HG03439 (cell line): ENCODE measurements at regions not wholly inside any gene's neighbourhood (a gene's known extent, or its start where the extent isn't known, plus 50 kb on each side); places are given as distances from the start of the nearest gene placed in this dataset.

Experiments used
- ATAC-seq: cut with Tn5 transposase; IDR thresholded peaks from one replicate; pipeline ENCODE4 v1.9.1; 2021; ENCODE audit warnings: mild to moderate bottlenecking, moderate library complexity; ENCODE audit not compliant: unreplicated experiment

DNA sequence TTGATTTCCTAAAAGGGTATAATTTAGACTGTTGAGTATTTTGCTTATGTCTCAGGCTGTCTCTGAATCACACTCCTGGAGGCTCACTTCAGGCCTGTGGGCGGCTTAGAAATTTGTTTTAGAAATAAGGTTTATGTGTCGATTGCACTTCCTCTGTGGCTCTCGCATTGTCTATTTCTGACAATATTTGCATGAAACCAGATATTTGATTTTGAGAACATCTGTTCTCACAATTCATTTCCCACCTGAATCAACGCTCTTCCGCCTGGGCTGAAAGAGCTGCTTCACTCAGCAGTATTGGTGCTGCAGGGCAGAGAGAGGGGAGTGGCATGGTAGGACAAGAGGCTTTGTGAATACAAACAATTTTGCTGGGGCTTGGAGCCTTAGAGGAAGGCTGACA lies 262.0 kb downstream of the ADRA2A start:
- ATAC-seq = peak; percentile 93

GRCh38 chr10:111344804-111345203 lies 268.0 kb downstream of the ADRA2A start:
- ATAC-seq = peak; percentile 69

GRCh38 chr10:111347386-111348013 lies 270.7 kb downstream of the ADRA2A start:
- ATAC-seq = no peak

DNA sequence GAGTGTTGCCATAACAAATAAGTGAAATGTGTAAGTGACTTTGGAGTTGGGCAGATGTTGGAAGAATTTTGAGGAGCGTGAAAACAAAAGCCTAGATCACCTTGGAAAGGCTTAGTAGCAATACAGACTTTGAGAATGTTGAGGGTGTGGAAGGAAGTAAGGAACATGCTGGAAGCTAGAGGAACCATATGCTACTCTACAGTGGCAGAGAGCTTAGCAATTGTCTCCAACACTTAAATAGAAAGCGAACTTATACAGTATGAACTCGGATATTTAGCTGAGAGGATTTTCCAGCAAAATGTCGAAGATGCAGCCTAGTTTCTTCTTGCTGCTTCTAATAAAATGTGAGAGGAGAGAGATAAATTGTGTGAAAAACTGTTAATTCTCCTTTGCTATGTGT lies 271.2 kb downstream of the ADRA2A start:
- no peak for ATAC-seq

GRCh38 chr10:111354859-111355258 lies 278.0 kb downstream of the ADRA2A start:
- no peak for ATAC-seq

DNA sequence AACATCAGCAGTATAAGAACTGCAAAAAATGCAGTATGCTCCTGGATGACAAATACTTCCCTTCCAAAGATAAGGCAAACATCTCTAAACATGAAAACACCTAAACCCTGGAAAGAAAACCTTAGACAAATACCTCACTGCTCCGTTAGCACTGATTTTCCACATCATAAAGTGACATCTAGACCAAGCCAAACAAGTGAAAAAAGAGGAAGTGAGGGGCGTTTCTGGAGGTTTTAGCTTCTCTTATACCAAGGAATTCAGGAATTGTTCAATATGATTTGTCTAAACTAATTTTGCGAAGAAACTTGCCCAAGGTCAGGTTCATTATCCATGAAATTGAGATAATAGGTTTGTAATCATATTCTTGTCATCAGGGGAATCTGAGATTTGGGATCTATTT lies 279.7 kb downstream of the ADRA2A start:
- ATAC-seq = no peak

DNA sequence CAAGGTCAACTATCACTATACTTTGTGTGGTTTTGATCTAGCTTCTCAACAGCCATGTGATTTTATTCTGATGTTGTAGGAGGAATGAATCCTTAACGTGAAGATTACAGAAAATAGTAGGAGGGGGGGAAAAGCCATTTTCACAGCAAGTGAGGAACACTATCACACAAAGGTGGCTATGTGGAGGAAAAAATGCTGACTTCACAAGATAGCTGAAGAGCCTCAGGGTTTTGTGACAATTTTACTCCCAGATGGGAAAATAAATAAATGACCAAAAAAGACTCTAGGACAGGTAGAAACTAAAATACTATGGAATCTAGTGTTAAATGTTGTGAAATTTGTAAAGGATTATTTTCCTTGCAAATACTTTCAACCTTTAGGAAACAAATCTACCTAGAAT lies 281.0 kb downstream of the ADRA2A start:
- ATAC-seq = no peak

GRCh38 chr10:111360260-111360925 lies 283.6 kb downstream of the ADRA2A start:
- peak; percentile 96 for ATAC-seq

- no peak for ATAC-seq
Observed at GRCh38 chr10:111367531-111367930, 290.7 kb downstream of the ADRA2A start.

DNA sequence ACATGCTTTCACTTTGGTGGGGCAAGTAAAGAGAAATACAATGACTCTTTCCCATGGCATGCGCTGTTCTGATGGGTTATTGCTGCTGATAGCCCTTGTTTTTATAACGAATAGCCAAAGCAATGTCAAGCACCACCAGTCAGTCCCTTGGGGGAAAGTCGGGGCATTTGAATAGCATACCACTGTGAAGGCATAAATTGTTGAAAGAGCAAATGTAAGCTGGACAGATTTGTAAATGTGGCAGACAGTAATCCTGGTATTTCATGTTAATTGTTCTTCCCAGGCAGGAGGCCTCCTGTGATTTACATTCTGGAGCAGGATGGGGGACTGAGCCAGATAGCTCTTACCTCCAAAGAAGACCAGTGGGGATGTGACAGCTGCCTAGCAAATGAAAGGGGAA lies 293.3 kb downstream of the ADRA2A start:
- no peak for ATAC-seq

DNA sequence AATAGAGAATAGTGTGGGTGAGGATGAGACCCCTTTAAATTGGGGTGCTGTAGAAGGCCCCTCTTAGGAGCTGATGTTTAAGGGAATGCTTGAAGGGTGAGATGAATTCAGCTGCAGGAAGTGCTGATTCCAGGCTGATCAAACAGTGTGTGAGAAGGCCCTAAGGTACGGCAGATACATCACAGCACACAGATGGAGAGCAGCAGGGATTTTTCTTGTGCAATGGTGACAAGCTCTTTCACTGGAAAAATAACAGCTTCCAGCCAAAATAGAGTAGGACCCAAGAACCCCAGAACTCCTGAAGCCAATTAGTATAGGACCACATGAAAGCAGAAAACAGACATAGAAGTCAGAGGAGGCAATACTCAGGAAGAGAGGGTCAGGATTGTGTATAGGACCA lies 296.9 kb downstream of the ADRA2A start:
- ATAC-seq = no peak

GRCh38 chr10:111379534-111380187 lies 302.8 kb downstream of the ADRA2A start:
- ATAC-seq = no peak

GRCh38 chr10:111384556-111384955 lies 307.7 kb downstream of the ADRA2A start:
- ATAC-seq = no peak

GRCh38 chr10:111390813-111391563 lies 314.2 kb downstream of the ADRA2A start:
- ATAC-seq = no peak

- ATAC-seq = no peak
Observed at GRCh38 chr10:111392159-111392558, 315.3 kb downstream of the ADRA2A start.

DNA sequence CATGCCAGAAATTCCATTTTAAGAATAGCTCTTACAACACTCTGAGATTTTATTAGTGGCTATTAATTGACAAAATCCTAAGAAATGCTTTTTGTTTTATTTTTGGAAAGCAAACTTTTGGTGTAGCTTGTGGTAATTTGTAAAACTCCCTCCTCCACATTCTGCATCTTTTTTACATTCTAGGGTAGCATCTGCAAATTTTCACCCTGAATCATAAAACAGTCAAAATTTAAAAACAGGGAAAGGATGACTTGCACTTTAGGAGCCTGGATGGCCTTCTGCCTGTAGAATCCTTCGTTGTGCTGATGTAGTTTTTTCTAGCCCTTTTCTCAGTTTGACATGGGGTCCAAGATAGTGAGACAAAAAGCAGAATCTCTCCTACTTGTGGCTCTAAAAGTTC lies 316.1 kb downstream of the ADRA2A start:
- no peak for ATAC-seq

DNA sequence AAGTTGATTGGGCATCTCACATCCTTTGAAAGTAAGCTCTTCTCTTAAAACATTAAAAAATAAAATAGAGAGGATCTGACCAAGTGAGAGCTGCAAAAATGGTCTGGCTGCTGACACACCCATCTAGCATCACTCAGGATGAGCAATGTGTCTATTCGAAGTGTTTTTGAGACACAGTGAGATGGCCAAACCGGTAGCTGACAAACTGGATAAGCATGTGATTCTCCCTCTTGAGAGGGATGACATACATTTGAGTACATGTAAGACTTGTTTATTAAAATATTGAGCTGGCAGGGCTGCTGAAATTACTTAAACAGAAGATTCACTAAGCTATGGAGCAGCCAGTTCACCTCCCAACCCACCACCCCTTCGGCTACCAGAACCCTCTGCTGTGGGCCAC lies 333.9 kb downstream of the ADRA2A start:
- no peak for ATAC-seq

- ATAC-seq = no peak
Observed at GRCh38 chr10:111425459-111425858, 348.6 kb downstream of the ADRA2A start.

DNA sequence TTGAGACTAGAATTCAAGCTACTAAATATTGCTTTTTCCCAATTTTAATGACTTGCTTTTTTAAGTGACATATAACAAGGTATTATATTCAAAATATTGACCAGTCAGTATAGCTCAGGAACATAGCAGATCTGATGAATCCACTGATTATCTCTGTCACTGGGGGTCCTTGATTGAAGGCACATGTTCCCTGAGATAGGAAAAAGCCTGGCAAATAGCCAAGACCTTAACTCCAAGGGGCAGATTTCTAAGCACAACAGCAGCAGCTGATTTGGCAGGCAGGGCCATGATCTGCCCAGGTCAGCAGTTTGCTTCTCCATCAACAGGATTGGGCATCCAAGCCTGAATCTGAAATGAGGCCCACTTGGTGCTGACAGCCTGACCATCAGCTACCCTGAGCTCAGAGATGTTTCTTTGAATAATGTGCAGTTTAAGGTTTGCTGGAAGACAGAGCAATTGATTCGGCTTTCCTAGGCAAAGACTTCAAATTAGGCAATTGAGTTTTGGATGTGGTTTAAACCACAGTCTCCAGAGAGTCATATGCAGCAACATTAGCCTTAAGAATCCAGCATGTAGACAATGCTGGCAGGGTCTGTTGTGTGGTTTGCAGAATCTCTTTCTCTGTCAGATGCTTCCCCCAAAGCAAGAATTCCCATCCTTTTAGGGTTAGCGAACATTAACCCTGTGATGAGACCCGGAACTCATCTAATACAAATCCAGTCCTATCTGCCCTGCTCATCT lies 352.6 kb downstream of the ADRA2A start:
- no peak for ATAC-seq

DNA sequence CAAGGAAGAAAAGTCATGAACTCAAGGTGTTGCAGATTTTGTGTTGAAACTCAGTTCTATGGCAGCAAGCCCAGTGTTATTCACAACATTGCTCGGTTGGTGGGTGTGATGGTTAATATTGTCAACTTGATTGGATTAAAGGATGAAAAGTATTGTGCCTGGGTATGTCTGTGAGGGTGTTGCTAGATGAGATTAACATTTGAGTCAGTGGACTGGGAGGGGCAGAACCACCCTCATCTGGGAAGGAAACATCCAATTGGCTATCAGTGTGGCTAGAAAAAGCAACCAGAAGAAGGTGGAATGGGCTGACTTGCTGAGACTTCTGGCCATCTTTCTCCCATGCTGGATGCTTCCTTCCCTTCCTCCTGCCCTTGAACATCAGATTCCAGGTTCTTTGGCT lies 353.2 kb downstream of the ADRA2A start:
- no peak for ATAC-seq

DNA sequence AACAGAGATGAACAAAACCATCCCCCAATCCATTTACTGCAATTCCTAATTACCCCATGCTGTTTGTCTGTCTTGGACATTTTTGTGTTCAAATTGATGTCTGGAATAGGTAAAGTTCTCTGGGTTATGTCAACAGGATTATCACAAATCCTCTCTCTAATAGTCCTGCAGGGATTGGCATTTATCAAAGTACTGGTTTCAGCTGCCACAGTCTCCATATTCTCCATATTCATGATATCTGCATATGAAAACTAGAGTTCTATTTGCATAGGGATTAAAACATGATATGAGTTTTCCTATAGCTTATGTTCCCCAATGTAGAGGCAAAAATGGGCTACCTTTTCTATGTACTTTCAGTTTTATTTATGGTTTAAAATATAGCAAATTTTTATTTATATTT lies 355.8 kb downstream of the ADRA2A start:
- no peak for ATAC-seq
